BLaER1 treated with 17β-estradiol and CSF1 and Interleukin-3, amounts not matched to agents 10 nM and 100 nM (cell line): ENCODE measurements at regions not wholly inside any gene's neighbourhood (a gene's known extent, or its start where the extent isn't known, plus 50 kb on each side); places are given as distances from the start of the nearest gene placed in this dataset.
A peak's percentile ranks its signal among the peaks of the same experiment; 100 is the strongest.

ENCODE experiments used
- H3K27ac ChIP-seq, 11 experiments: shearing (Covaris generic); formaldehyde crosslinking; 2 replicates each; pipeline ENCODE4 v1.8.1; 2022
- H3K27me3 ChIP-seq, 11 experiments: shearing (Covaris generic); formaldehyde crosslinking; 2 replicates each; pipeline ENCODE4 v1.8.1; 2022
- H3K36me3 ChIP-seq, 11 experiments: shearing (Covaris generic); formaldehyde crosslinking; 2 replicates each; pipeline ENCODE4 v1.8.1; 2022
- H3K4me1 ChIP-seq, 10 experiments: shearing (Covaris generic); formaldehyde crosslinking; 2 replicates each; pipeline ENCODE4 v1.8.1; 2022
- H3K4me2 ChIP-seq, 11 experiments: shearing (Covaris generic); formaldehyde crosslinking; 2 replicates each; pipeline ENCODE4 v1.8.1; 2022
- H3K4me3 ChIP-seq, 10 experiments: shearing (Covaris generic); formaldehyde crosslinking; 2 replicates each; pipeline ENCODE4 v1.8.1; 2022
- H3K9ac ChIP-seq, 11 experiments: shearing (Covaris generic); formaldehyde crosslinking; 2 replicates each; pipeline ENCODE4 v1.8.1; 2022
- H3K9me3 ChIP-seq, 11 experiments: shearing (Covaris generic); formaldehyde crosslinking; replicated peaks in 1 of 11; 2 replicates each; pipeline ENCODE4 v1.8.1; 2022
- H4K20me1 ChIP-seq, 11 experiments: shearing (Covaris generic); formaldehyde crosslinking; 2 replicates each; pipeline ENCODE4 v1.8.1; 2022
- Cebpa-rat ChIP-seq, 11 experiments: shearing (Covaris generic); IDR thresholded peaks; 2 replicates each; pipeline ENCODE4 v1.8.1; 2022

- Histone ChIP-seq H3K36me3 (no peaks in the 10 kb centered on the region), H3K4me2 (no peak overlapping the region), H3K9me3 (no peaks in the 10 kb centered on the region), H3K4me1 (peaks cover 16 to 29% (median 23%) of the 10 kb centered on the region in 10 experiments), H3K27ac (no peak overlapping the region), H3K9ac (no peak overlapping the region), H3K27me3 (no peaks in the 10 kb centered on the region), H4K20me1 (no peaks in the 10 kb centered on the region), H3K4me3 (no peak overlapping the region)
- TF ChIP-seq Cebpa-rat (IDR thresholded peaks at IDR 0.05): no peak
Observed at GRCh38 chr10:80968903-80969302, 431.2 kb downstream of the SH2D4B start.

- H3K4me2 ChIP-seq: no peak overlapping the region
- H4K20me1 ChIP-seq: no peaks in the 10 kb centered on the region
- peaks cover 0 to 9% (median 6%) of the 10 kb centered on the region in 10 experiments; a peak in 16 of 20 replicates for H3K4me1 ChIP-seq
- H3K36me3 ChIP-seq: no peaks in the 10 kb centered on the region
- no peak overlapping the region for H3K4me3 ChIP-seq
- no peaks in the 10 kb centered on the region for H3K9me3 ChIP-seq
- H3K9ac ChIP-seq: no peak overlapping the region
- no peak overlapping the region for H3K27ac ChIP-seq
- no peaks in the 10 kb centered on the region for H3K27me3 ChIP-seq
- no peak for TF ChIP-seq Cebpa-rat (IDR thresholded peaks at IDR 0.05)
Observed at GRCh38 chr10:80971461-80971860, 433.8 kb downstream of the SH2D4B start.

GRCh38 chr10:80976658-80977057, 439.0 kb downstream of the SH2D4B start:
- H4K20me1 ChIP-seq: no peaks in the 10 kb centered on the region
- no peaks in the 10 kb centered on the region for H3K4me1 ChIP-seq
- H3K4me2 ChIP-seq: no peak overlapping the region
- H3K9me3 ChIP-seq: no peaks in the 10 kb centered on the region
- no peak overlapping the region for H3K4me3 ChIP-seq
- no peak overlapping the region for H3K27ac ChIP-seq
- H3K36me3 ChIP-seq: no peaks in the 10 kb centered on the region
- no peak for TF ChIP-seq Cebpa-rat (IDR thresholded peaks at IDR 0.05)
- no peaks in the 10 kb centered on the region for H3K27me3 ChIP-seq
- no peak overlapping the region for H3K9ac ChIP-seq

GRCh38 chr10:80985102-80985501, 447.4 kb downstream of the SH2D4B start:
- H3K36me3 ChIP-seq: no peaks in the 10 kb centered on the region
- no peak for TF ChIP-seq Cebpa-rat (IDR thresholded peaks at IDR 0.05)
- no peak overlapping the region for H3K27ac ChIP-seq
- H3K4me1 ChIP-seq: peaks cover 9 to 33% (median 24%) of the 10 kb centered on the region in 10 experiments; a peak in 18 of 20 replicates
- H3K4me2 ChIP-seq: no peak overlapping the region
- no peak overlapping the region for H3K9ac ChIP-seq
- H4K20me1 ChIP-seq: no peaks in the 10 kb centered on the region
- H3K27me3 ChIP-seq: no peaks in the 10 kb centered on the region
- 0 out of 22 replicates have a peak, but pooled peaks cover 0 to 3% (median 0%) of the 10 kb centered on the region in 11 experiments for H3K9me3 ChIP-seq
- H3K4me3 ChIP-seq: no peak overlapping the region

- TF ChIP-seq Cebpa-rat (IDR thresholded peaks at IDR 0.05): no peak
- no peaks in the 10 kb centered on the region for H3K27me3 ChIP-seq
- H3K4me2 ChIP-seq: peak overlapping the region; percentile 29 to 85 (median 45); a peak in 20 of 22 replicates
- no peaks in the 10 kb centered on the region for H3K36me3 ChIP-seq
- 0 out of 22 replicates have a peak, but pooled peaks cover 0 to 3% (median 0%) of the 10 kb centered on the region in 11 experiments for H3K9me3 ChIP-seq
- H3K9ac ChIP-seq: peak overlapping the region in 1 of 11 experiments; percentile 18; a peak in 1 of 22 replicates
- peaks cover 9 to 33% (median 24%) of the 10 kb centered on the region in 10 experiments; a peak in 18 of 20 replicates for H3K4me1 ChIP-seq
- H4K20me1 ChIP-seq: no peaks in the 10 kb centered on the region
- peak overlapping the region in 8 of 11 experiments; percentile 13 to 58 (median 32); a peak in 11 of 22 replicates for H3K27ac ChIP-seq
- H3K4me3 ChIP-seq: no peak overlapping the region
Observed at GRCh38 chr10:80986596-80986995, 448.9 kb downstream of the SH2D4B start.

- no peaks in the 10 kb centered on the region for H3K27me3 ChIP-seq
- H3K4me1 ChIP-seq: peaks cover 9 to 33% (median 24%) of the 10 kb centered on the region in 10 experiments; a peak in 18 of 20 replicates
- H3K36me3 ChIP-seq: no peaks in the 10 kb centered on the region
- no peak for TF ChIP-seq Cebpa-rat (IDR thresholded peaks at IDR 0.05)
- H3K4me2 ChIP-seq: peak overlapping the region; percentile 16 to 48 (median 33); a peak in 14 of 22 replicates
- peaks cover 0 to 3% (median 0%) of the 10 kb centered on the region in 11 experiments; a peak in 1 of 22 replicates for H3K9me3 ChIP-seq
- no peak overlapping the region for H3K4me3 ChIP-seq
- H3K9ac ChIP-seq: no peak overlapping the region
- H3K27ac ChIP-seq: peak overlapping the region in 7 of 11 experiments; percentile 2 to 49 (median 23); a peak in 5 of 22 replicates
- no peaks in the 10 kb centered on the region for H4K20me1 ChIP-seq
Observed at GRCh38 chr10:80988755-80989154, 451.1 kb downstream of the SH2D4B start.

GRCh38 chr10:80996615-80997193, 459.0 kb downstream of the SH2D4B start:
- H3K4me1 ChIP-seq: no peaks in the 10 kb centered on the region
- H3K27me3 ChIP-seq: no peaks in the 10 kb centered on the region
- no peak overlapping the region for H3K27ac ChIP-seq
- TF ChIP-seq Cebpa-rat (IDR thresholded peaks at IDR 0.05): no peak
- H4K20me1 ChIP-seq: no peaks in the 10 kb centered on the region
- no peak overlapping the region for H3K4me2 ChIP-seq
- H3K9me3 ChIP-seq: peaks cover 14 to 27% (median 24%) of the 10 kb centered on the region in 11 experiments; a peak in 20 of 22 replicates
- no peak overlapping the region for H3K4me3 ChIP-seq
- H3K36me3 ChIP-seq: no peaks in the 10 kb centered on the region
- H3K9ac ChIP-seq: no peak overlapping the region

GRCh38 chr10:81000781-81001180, 463.1 kb downstream of the SH2D4B start:
- peaks cover 4 to 11% (median 9%) of the 10 kb centered on the region in 11 experiments; a peak in 17 of 22 replicates for H3K9me3 ChIP-seq

GRCh38 chr10:81002382-81002781, 464.7 kb downstream of the SH2D4B start:
- Histone ChIP-seq H3K27ac (no peak overlapping the region), H3K36me3 (no peaks in the 10 kb centered on the region), H3K4me1 (no peaks in the 10 kb centered on the region), H3K9ac (no peak overlapping the region), H4K20me1 (no peaks in the 10 kb centered on the region), H3K4me2 (no peak overlapping the region), H3K9me3 (no peaks in the 10 kb centered on the region), H3K27me3 (no peaks in the 10 kb centered on the region), H3K4me3 (no peak overlapping the region)
- TF ChIP-seq Cebpa-rat (IDR thresholded peaks at IDR 0.05): no peak

More at GRCh38 chr10:81000781-81001180, 463.1 kb downstream of the SH2D4B start:
- Histone ChIP-seq H3K27ac (no peak overlapping the region), H3K4me2 (no peak overlapping the region), H3K4me1 (no peaks in the 10 kb centered on the region), H3K36me3 (no peaks in the 10 kb centered on the region), H3K27me3 (no peaks in the 10 kb centered on the region), H4K20me1 (no peaks in the 10 kb centered on the region), H3K9ac (no peak overlapping the region), H3K4me3 (no peak overlapping the region)
- TF ChIP-seq Cebpa-rat (IDR thresholded peaks at IDR 0.05): no peak

GRCh38 chr10:81007872-81008271, 470.2 kb downstream of the SH2D4B start:
- H4K20me1 ChIP-seq: no peaks in the 10 kb centered on the region
- no peak overlapping the region for H3K9ac ChIP-seq
- H3K9me3 ChIP-seq: no peaks in the 10 kb centered on the region
- H3K27ac ChIP-seq: no peak overlapping the region
- no peaks in the 10 kb centered on the region for H3K27me3 ChIP-seq
- no peaks in the 10 kb centered on the region for H3K36me3 ChIP-seq
- H3K4me1 ChIP-seq: no peaks in the 10 kb centered on the region
- TF ChIP-seq Cebpa-rat (IDR thresholded peaks at IDR 0.05): no peak
- H3K4me3 ChIP-seq: no peak overlapping the region
- H3K4me2 ChIP-seq: no peak overlapping the region
